T-helper 2 cell treated with Interferon-gamma antibody and Interleukin-4, amounts not matched to agents 100 ng/mL and 5 ng/mL, for 36 hours (primary cell): ENCODE measurements at regions not wholly inside any gene's neighbourhood (a gene's known extent, or its start where the extent isn't known, plus 50 kb on each side); places are given as distances from the start of the nearest gene placed in this dataset.
"Not testable (repeated sequence)": the region's sequence is repeated elsewhere in the genome, so short reads cannot be mapped to it uniquely, and the experiment has no call there.

Experiments
- intact Hi-C: fragments of 100-400 bp; cut with micrococcal nuclease; formaldehyde crosslinking; loops from one replicate; pipeline ENCODE4 v1.15.1; 2023

DNA sequence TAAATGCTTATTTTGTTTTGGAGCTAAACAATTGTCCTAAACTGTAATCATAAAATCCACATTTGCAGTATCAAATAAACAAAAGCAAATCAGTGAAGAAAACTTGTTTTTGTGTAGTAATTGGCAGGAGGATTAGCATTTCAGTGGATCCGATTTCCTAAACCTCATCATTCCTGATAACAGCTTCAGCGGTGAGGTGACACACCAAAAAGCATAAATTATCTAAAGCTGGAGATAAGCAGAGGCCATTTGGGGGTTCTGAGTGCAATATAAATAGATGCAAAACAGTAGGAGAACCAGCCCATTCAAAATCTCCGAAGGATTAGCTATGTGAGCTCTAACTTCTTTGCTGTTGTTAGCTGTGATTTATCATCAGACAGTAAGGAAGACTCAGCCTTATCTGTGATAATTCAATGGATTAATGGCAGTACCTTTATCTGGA is 235.8 kb downstream of the EPHA7 start:
- intact Hi-C loops, result no loop called here

DNA sequence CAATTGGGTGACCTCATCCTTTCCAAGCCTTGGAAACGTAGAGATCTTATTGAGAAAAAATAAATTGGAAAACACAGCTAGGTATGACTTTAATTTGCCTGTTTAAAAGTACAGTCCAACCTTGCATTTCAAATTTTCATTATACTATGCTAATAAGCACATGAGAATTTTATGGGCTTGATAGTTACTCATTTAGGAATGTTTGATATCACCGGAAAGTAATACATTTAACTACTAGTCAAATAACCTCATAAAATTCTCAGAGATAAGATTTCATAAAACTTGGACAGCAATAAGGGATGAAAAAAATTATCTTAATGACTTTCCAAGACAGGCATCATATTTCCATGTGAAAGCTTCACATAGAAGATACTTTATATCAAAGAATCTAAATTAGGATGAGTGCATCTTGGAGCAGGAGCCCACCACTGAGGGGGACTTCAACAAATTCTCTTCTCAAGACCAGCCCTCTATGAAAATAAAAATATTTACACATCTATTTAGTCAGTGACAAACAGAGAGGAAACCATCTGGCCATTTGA is 236.3 kb downstream of the EPHA7 start:
- intact Hi-C loops, result no loop called here

- intact Hi-C loops, result no loop called here
Observed at GRCh38 chr6:93177918-93178317, 241.4 kb downstream of the EPHA7 start.

DNA sequence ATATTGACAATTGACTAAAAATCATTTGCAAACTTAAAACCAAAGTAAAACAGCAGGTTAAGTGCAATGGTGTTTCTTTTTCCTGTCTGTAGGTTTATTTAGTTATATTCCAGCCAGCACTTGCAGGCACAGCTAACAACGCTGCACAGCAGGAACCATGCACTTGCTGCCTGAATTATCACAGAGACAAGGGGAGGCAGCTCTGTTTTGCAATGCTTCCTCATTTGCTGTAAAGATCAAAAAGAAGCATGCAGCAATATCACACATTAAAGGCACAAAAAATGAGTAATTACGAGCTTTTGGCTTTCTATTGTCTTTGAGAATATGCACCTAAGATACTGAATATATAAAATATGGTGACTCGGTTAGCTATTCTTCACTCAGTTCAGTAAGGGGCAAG is 241.9 kb downstream of the EPHA7 start:
- intact Hi-C loops, result no loop called here

DNA sequence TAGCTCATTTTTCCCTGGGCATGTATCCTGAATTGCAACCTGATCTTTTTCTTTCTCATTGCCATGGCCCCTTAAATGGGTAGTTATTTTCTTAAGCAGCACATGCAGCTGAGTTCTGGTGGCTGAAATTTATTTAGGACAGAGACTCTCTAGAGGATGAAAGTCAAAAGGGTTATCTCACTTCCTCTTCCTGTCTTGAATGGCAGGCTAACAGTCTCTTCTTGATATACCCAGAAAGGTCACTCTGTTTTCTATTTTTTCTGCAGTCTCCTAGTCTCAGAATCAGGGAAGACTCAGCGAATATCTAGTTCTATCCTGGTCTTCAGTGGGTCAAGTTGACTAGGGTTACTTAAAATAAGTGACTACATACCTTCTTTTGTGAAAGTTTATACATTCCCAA is 243.3 kb downstream of the EPHA7 start:
- intact Hi-C loops, result no loop called here

DNA sequence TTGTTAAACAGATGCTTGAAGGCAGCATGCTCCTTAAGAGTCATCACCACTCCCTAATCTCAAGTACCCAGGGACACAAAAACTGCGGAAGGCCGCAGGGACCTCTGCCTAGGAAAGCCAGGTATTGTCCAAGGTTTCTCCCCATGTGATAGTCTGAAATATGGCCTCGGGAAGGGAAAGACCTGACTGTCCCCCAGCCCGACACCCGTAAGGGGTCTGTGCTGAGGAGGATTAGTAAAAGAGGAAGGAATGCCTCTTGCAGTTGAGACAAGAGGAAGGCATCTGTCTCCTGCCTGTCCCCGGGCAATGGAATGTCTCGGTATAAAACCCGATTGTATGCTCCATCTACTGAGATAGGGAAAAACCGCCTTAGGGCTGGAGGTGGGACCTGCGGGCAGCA is 245.8 kb downstream of the EPHA7 start:
- intact Hi-C loops, result not testable (repeated sequence)

GRCh38 chr6:93165850-93166430 is 253.4 kb downstream of the EPHA7 start:
- intact Hi-C loops, result no loop called here

DNA sequence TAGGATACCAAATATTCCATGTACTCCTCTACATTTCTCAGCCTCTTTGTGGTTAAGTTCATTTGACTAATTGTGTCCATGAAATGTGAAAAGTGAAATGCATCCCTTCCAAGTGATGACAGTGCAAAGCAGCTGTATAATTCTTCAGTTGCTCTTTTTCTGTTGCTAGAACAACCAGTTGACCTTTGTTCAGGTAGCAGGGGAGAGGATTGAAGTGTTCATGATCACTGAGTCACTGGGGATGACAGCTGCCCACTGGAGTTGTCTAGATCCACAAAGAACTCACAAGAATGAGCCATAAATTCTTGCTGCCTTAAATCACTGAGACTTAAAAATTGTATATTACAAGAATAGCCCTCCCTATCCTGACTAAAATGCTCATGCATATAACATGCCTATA is 254.6 kb downstream of the EPHA7 start:
- intact Hi-C loops, result no loop called here

DNA sequence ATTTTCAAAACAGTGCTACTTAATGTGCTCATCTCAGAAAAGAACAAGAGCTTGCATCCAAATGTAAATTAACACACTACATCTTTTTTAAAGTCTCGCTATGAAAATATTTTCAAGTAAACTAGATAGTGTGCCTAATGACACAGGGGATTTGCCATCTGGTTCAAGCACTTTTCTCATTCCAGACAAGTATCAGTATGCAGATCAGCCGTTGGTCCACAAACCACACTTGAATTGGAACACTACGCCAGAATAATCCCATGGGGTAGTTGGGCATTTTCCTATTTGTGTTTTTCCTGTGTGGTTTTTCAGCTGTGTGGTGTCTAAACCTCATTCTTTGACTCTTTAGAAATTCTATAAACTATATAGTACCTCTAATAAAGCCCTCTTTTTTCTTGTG is 256.2 kb downstream of the EPHA7 start:
- intact Hi-C loops, result no loop called here

DNA sequence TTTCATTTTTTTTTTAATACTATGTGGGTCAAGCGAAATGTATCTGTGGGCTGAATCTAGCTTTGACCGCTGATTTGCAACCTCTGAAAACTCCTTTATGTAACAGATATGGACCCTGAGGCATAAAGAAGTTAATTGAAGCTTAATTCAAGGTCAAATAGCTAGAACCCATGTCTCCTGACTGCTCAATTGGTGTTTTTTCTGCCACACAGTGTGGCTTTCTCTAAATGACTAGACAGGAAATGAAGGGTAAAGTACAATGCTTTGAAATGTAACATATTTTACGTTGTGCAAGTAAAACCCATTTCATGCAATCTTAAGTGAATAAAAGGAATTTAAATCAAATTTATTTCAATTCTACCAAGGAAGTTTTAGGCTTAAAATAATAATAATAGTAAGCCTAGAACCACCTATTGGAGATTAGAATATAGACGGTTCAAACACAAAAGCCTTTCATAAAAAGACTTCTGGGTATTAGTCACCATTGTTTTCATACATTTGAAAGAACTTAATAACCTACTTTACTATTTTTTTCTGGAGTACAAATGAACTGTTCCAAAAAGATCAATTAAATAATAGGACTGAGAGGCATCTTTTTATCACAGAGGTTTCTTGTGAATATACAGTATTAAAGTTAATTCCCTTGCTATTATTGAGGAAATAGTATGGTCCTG is 279.8 kb downstream of the EPHA7 start:
- intact Hi-C loops, result no loop called here

GRCh38 chr6:93136111-93136510 is 283.2 kb downstream of the EPHA7 start:
- intact Hi-C loops, result no loop called here

DNA sequence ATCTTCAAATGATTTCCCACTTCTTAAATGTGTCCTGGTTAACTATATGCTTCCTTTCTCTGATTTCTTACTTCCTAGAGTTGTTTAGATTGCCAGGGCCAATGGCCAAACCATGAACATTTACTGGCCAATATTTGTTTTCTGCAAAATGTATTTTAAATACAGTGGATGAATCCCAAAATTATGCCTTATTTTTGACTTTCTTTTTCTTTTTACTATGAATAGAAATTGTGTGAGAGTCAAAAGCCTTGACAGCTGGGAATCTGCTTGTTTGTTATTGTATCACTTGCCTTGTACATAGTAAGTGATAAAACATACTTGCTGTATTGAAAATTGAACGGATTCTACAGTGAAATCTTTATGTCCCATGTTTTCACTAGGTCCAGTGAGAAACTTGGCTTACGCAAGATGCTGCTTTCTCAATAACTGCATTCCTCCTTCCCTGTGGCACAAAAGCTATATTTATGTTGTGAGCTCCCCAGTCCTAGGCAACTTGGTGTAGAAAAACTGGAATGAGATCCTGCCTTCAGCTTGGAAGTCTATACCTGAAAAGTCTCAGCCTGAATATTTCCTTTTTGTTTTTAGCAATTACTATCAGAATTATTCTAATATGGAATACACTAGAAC is 295.2 kb downstream of the EPHA7 start:
- intact Hi-C loops, result no loop called here

DNA sequence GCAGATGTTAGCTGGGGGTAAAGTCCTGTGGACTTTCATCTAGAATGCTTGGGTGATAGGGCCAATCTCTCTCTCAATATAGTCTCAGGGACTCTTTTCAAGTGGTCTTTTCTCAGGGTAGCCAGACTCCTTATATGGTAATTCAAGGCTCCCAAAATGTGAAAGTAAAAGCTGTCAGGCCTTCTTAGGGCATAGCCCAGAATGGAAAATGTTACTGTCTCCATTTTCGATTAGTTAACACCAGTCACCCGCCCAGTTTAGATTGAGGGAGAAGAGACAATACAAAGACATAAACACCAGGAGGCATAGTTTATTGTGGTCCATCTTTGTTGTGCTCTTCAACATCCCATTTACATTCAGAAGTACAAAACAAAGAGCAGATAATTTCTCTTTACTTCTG is 295.8 kb downstream of the EPHA7 start:
- intact Hi-C loops, result no loop called here

DNA sequence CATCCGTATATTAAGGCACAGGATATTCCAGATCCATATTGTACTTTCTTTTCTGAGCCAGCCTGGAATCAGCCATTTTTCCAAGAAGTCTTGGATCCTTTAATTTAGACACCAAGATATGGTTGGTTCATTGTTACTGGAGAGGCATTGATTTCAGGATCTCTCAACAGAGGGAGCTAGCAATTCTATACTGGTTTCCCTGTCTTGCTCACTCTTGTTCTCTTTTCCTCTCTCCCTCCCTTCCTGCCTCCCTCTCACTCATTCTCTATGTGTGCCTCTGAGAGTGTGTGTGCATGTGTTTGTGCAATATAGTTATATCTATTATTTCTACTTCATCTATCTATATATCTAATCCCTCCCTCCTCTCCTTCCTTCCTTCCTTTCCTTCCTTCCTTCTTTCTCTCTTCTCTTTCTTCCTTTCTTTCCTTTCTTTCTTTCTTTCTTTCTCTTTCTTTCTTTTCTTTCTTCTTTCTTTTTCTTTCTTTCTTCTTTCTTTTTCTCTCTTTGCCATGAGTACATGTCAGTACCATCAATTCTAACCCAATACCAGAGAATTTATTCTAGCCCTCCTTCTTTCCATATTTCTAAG is 299.1 kb downstream of the EPHA7 start:
- intact Hi-C loops, result no loop called here

DNA sequence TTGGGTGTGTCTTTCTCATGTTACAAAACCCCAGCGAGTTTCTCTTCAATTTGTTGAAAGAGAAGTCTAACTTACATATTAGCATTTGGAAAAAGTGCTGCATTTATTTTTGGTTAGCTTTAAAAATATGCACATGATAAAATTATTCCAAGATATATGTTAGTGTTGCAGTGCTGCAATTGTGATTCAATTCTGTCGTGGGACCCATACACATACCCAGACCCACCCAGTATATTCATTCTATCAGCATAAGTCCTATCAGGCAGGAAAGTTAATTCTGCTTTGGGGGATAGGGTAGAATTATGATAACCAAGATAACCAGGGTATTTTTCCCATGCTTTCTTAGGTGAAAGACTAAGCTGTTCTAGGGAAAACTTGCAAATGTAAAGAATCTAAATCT is 313.5 kb downstream of the EPHA7 start:
- intact Hi-C loops, result no loop called here

- intact Hi-C loops, result no loop called here
Observed at GRCh38 chr6:93105017-93105416, 314.3 kb downstream of the EPHA7 start.

GRCh38 chr6:93104195-93104817 is 315.1 kb downstream of the EPHA7 start:
- intact Hi-C loops, result no loop called here

GRCh38 chr6:93088621-93089501 is 330.5 kb downstream of the EPHA7 start:
- intact Hi-C loops, result no loop called here

DNA sequence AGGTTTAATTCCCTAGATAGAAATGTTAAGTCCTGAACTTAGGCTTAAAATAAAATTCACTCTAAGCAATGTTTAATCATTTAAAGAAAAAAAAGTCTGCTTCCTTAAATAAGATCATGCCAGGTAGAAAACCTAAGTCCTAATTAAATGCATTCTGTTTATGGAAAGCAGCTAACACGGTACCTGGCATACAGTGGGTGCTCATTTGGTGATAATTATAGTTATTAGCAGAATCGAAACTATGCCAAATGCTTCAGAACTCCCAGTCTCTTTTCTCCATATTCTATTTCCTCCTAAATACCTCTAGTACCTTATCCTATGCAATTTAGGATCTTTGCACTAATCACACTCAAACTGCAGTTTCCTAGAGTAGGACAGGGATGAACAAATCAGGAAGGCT is 331.8 kb downstream of the EPHA7 start:
- intact Hi-C loops, result no loop called here

- intact Hi-C loops, result no loop called here
Observed at GRCh38 chr6:93086351-93086750, 333.0 kb downstream of the EPHA7 start.
